ENCODE measurements at regions not wholly inside any gene's neighbourhood (a gene's known extent, or its start where the extent isn't known, plus 50 kb on each side); places are given as distances from the start of the nearest gene placed in this dataset.

GRCh38 chr17:6326483-6326882 lies 108.4 kb downstream of the AIPL1 start:
- ATAC-seq: no peak
- TF ChIP-seq ZC3H10 (CRISPR knock-in tag; IDR thresholded peaks at IDR 0.05): no peak
- no peak for TF ChIP-seq OSR1 (CRISPR knock-in tag; IDR thresholded peaks at IDR 0.05)
- TF ChIP-seq PATZ1 (CRISPR knock-in tag; IDR thresholded peaks at IDR 0.05; ENCODE audit: borderline replicate concordance): no peak
- TF ChIP-seq ZFP30 (CRISPR knock-in tag; IDR thresholded peaks at IDR 0.05): no peak
- TF ChIP-seq RARB (CRISPR knock-in tag; IDR thresholded peaks at IDR 0.05): no peak
- TF ChIP-seq BACH2 (CRISPR knock-in tag; IDR thresholded peaks at IDR 0.05; ENCODE audit: borderline replicate concordance): no peak
- no peak for TF ChIP-seq POU6F1 (CRISPR knock-in tag; IDR thresholded peaks at IDR 0.05; ENCODE audit: borderline replicate concordance, low read depth)
- TF ChIP-seq ZFP3 (CRISPR knock-in tag; IDR thresholded peaks at IDR 0.05): no peak
- no peak for TF ChIP-seq TCF4 (CRISPR knock-in tag; IDR thresholded peaks at IDR 0.05; ENCODE audit: borderline replicate concordance)
- TF ChIP-seq ARNTL (CRISPR knock-in tag; IDR thresholded peaks at IDR 0.05; ENCODE audit: borderline replicate concordance, low read depth): no peak
- TF ChIP-seq CREB5 (CRISPR knock-in tag; IDR thresholded peaks at IDR 0.05; ENCODE audit: low read depth): no peak
- no peak for TF ChIP-seq SNAI2 (CRISPR knock-in tag; IDR thresholded peaks at IDR 0.05)
- TF ChIP-seq TSHZ2 (CRISPR knock-in tag; IDR thresholded peaks at IDR 0.05): no peak
- TF ChIP-seq ESRRG (CRISPR knock-in tag; IDR thresholded peaks at IDR 0.05): no peak
- TF ChIP-seq CSRNP3 (CRISPR knock-in tag; IDR thresholded peaks at IDR 0.05): no peak
- no peak for TF ChIP-seq ZNF565 (CRISPR knock-in tag; conservative IDR thresholded peaks at IDR 0.05; ENCODE audit: low read depth)
- TF ChIP-seq CSDC2 (CRISPR knock-in tag; IDR thresholded peaks at IDR 0.05): no peak
- no peak for TF ChIP-seq ZNF70 (CRISPR knock-in tag; IDR thresholded peaks at IDR 0.05)
- TF ChIP-seq GLIS3 (CRISPR knock-in tag; IDR thresholded peaks at IDR 0.05): no peak

- no peak for ATAC-seq
- TF ChIP-seq CSRNP3 (CRISPR knock-in tag; IDR thresholded peaks at IDR 0.05) (no peak), GLIS3 (CRISPR knock-in tag; IDR thresholded peaks at IDR 0.05) (no peak), OSR1 (CRISPR knock-in tag; IDR thresholded peaks at IDR 0.05) (no peak), TOX (CRISPR knock-in tag; IDR thresholded peaks at IDR 0.05; ENCODE audit: borderline replicate concordance) (no peak), RARB (CRISPR knock-in tag; IDR thresholded peaks at IDR 0.05) (no peak), CSDC2 (CRISPR knock-in tag; IDR thresholded peaks at IDR 0.05) (no peak), ZNF70 (CRISPR knock-in tag; IDR thresholded peaks at IDR 0.05) (no peak), ARNTL (CRISPR knock-in tag; IDR thresholded peaks at IDR 0.05; ENCODE audit: borderline replicate concordance, low read depth) (no peak), ZFP3 (CRISPR knock-in tag; IDR thresholded peaks at IDR 0.05) (no peak)
Measured at GRCh38 chr17:6325741-6326140, 109.2 kb downstream of the AIPL1 start.

Measured in SK-N-SH treated with all-trans-retinoic acid at 6 μM for 48 hours (cell line).